Adipocyte (in vitro differentiated cells): ENCODE measurements at regions not wholly inside any gene's neighbourhood (a gene's known extent, or its start where the extent isn't known, plus 50 kb on each side); places are given as distances from the start of the nearest gene placed in this dataset.
A peak's percentile ranks its signal among the peaks of the same experiment; 100 is the strongest.

ENCODE experiments used
- DNase-seq: peaks from one replicate; pipeline ENCODE4 v3.0.0-alpha.2; 2015; ENCODE audit warnings: low read depth
- H3K27me3 ChIP-seq: replicated peaks from 2 replicates; pipeline ENCODE4 v1.7.0; 2013; ENCODE audit warnings: mild to moderate bottlenecking, low read length, moderate library complexity; ENCODE audit not compliant: control insufficient read depth, insufficient read depth
- H3K36me3 ChIP-seq: 2 replicates; pipeline ENCODE4 v1.7.0; 2013; ENCODE audit warnings: low read length, mild to moderate bottlenecking, moderate library complexity; ENCODE audit not compliant: control insufficient read depth, insufficient read depth, severe bottlenecking
- H3K4me1 ChIP-seq: 2 replicates; pipeline ENCODE4 v1.7.0; 2013; ENCODE audit warnings: mild to moderate bottlenecking, low read length, moderate library complexity; ENCODE audit not compliant: control insufficient read depth, insufficient read depth
- H3K4me3 ChIP-seq: 2 replicates; pipeline ENCODE4 v1.7.0; 2013; ENCODE audit warnings: mild to moderate bottlenecking, low read length, moderate library complexity
- H3K9ac ChIP-seq: 2 replicates; pipeline ENCODE4 v1.7.0; 2013; ENCODE audit warnings: mild to moderate bottlenecking, low read length, moderate library complexity
- H3K9me3 ChIP-seq: 2 replicates; pipeline ENCODE4 v1.7.0; 2013; ENCODE audit warnings: mild to moderate bottlenecking, low read length, moderate library complexity; ENCODE audit not compliant: control insufficient read depth

- Histone ChIP-seq H3K4me3 (no peak overlapping the region), H3K9ac (no peak overlapping the region), H3K4me1 (no peaks in the 10 kb centered on the region), H3K36me3 (no peaks in the 10 kb centered on the region), H3K9me3 (no peaks in the 10 kb centered on the region), H3K27me3 (no peaks in the 10 kb centered on the region)
- DNase-seq, result no peak
Measured at GRCh38 chr10:113444766-113445365, 108.0 kb upstream of the HABP2 start.

- Histone ChIP-seq H3K27me3 (no peaks in the 10 kb centered on the region), H3K4me3 (no peak overlapping the region), H3K9ac (no peak overlapping the region), H3K4me1 (no peaks in the 10 kb centered on the region), H3K36me3 (no peaks in the 10 kb centered on the region), H3K9me3 (no peaks in the 10 kb centered on the region)
- no peak for DNase-seq
Measured at GRCh38 chr10:113445736-113446135, 107.1 kb upstream of the HABP2 start.

- no peak for DNase-seq
- H3K27me3 ChIP-seq, result no peaks in the 10 kb centered on the region
- no peak overlapping the region for H3K4me3 ChIP-seq
- H3K4me1 ChIP-seq, result no peaks in the 10 kb centered on the region
- H3K9me3 ChIP-seq, result no peaks in the 10 kb centered on the region
- no peaks in the 10 kb centered on the region for H3K36me3 ChIP-seq
- no peak overlapping the region for H3K9ac ChIP-seq
Measured at GRCh38 chr10:113446739-113447138, 106.1 kb upstream of the HABP2 start.

DNA sequence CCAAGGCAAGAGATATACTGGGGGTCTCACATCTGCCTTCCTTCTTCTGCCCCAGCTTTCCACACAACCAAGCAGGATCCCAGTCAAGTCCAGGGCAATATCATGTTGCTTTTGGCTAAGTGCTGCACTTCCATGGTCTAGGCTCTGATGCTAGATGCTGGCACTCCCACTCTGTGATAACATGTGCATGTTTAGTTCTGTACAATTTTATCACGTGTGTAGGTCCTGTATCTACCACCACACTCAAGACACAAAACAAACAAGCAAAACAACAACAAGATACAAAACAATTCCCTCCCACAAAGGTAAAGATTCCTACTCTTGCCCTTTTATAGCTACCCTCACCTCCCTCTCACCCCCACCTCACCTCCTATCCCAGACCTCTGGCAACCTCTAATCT lies 105.6 kb upstream of the HABP2 start:
- Histone ChIP-seq H3K27me3 (no peaks in the 10 kb centered on the region), H3K9me3 (no peaks in the 10 kb centered on the region), H3K36me3 (no peaks in the 10 kb centered on the region), H3K4me3 (no peak overlapping the region), H3K9ac (no peak overlapping the region), H3K4me1 (no peaks in the 10 kb centered on the region)
- no peak for DNase-seq

GRCh38 chr10:113449006-113449695 lies 103.7 kb upstream of the HABP2 start:
- Histone ChIP-seq H3K9me3 (no peaks in the 10 kb centered on the region), H3K9ac (no peak overlapping the region), H3K4me3 (no peak overlapping the region), H3K36me3 (no peaks in the 10 kb centered on the region), H3K4me1 (peaks cover under 1% of the 10 kb centered on the region), H3K27me3 (no peaks in the 10 kb centered on the region)
- peak; percentile 31 for DNase-seq

GRCh38 chr10:113450046-113450804 lies 102.6 kb upstream of the HABP2 start:
- no peaks in the 10 kb centered on the region for H3K9me3 ChIP-seq
- peaks cover 3% of the 10 kb centered on the region for H3K4me1 ChIP-seq
- no peak for DNase-seq
- H3K27me3 ChIP-seq, result no peaks in the 10 kb centered on the region
- H3K9ac ChIP-seq, result no peak overlapping the region
- H3K4me3 ChIP-seq, result no peak overlapping the region
- H3K36me3 ChIP-seq, result no peaks in the 10 kb centered on the region

- Histone ChIP-seq H3K27me3 (no peaks in the 10 kb centered on the region), H3K4me1 (peaks cover 3% of the 10 kb centered on the region), H3K36me3 (no peaks in the 10 kb centered on the region), H3K9ac (no peak overlapping the region), H3K4me3 (no peak overlapping the region), H3K9me3 (no peaks in the 10 kb centered on the region)
- DNase-seq, result no peak
Measured at GRCh38 chr10:113450906-113451305, 101.9 kb upstream of the HABP2 start.

GRCh38 chr10:113452146-113452845 lies 100.6 kb upstream of the HABP2 start:
- Histone ChIP-seq H3K9me3 (peaks cover under 1% of the 10 kb centered on the region), H3K27me3 (peaks cover 2% of the 10 kb centered on the region), H3K36me3 (no peaks in the 10 kb centered on the region), H3K4me1 (peaks cover 3% of the 10 kb centered on the region), H3K4me3 (no peak overlapping the region), H3K9ac (no peak overlapping the region)
- no peak for DNase-seq

GRCh38 chr10:113453351-113453750 lies 99.5 kb upstream of the HABP2 start:
- Histone ChIP-seq H3K4me1 (peaks cover 3% of the 10 kb centered on the region), H3K9ac (no peak overlapping the region), H3K27me3 (peaks cover 5% of the 10 kb centered on the region), H3K9me3 (peaks cover 6% of the 10 kb centered on the region), H3K4me3 (no peak overlapping the region), H3K36me3 (no peaks in the 10 kb centered on the region)
- no peak for DNase-seq

GRCh38 chr10:113454341-113455061 lies 98.4 kb upstream of the HABP2 start:
- DNase-seq, result peak; percentile 74
- peaks cover 6% of the 10 kb centered on the region for H3K9me3 ChIP-seq

More at GRCh38 chr10:113454341-113455061, 98.4 kb upstream of the HABP2 start:
- Histone ChIP-seq H3K27me3 (peaks cover 7% of the 10 kb centered on the region), H3K36me3 (no peaks in the 10 kb centered on the region), H3K9ac (peak overlapping the region; percentile 53), H3K4me3 (peak overlapping the region; percentile 57), H3K4me1 (peaks cover 3% of the 10 kb centered on the region)
